GM19035 (cell line): ENCODE measurements at regions not wholly inside any gene's neighbourhood (a gene's known extent, or its start where the extent isn't known, plus 50 kb on each side); places are given as distances from the start of the nearest gene placed in this dataset.
"Not testable (repeated sequence)": the region's sequence is repeated elsewhere in the genome, so short reads cannot be mapped to it uniquely, and the experiment has no call there.

Source experiments
- ATAC-seq: cut with Tn5 transposase; IDR thresholded peaks from one replicate; pipeline ENCODE4 v1.9.1; 2021; ENCODE audit not compliant: unreplicated experiment

- ATAC-seq, result no peak
Measured at GRCh38 chr15:59835776-59836175, 146.7 kb upstream of the BNIP2 start.

- ATAC-seq, result no peak
Measured at GRCh38 chr15:59834528-59834927, 145.4 kb upstream of the BNIP2 start.

- no peak for ATAC-seq
Measured at GRCh38 chr15:59833366-59833765, 144.2 kb upstream of the BNIP2 start.

GRCh38 chr15:59830873-59831272 lies 141.8 kb upstream of the BNIP2 start:
- ATAC-seq, result no peak

GRCh38 chr15:59830098-59830497 lies 141.0 kb upstream of the BNIP2 start:
- ATAC-seq, result no peak

- ATAC-seq, result no peak
Measured at GRCh38 chr15:59828861-59829260, 139.7 kb upstream of the BNIP2 start.

- ATAC-seq, result no peak
Measured at GRCh38 chr15:59828263-59828662, 139.1 kb upstream of the BNIP2 start.

GRCh38 chr15:59825901-59826300 lies 136.8 kb upstream of the BNIP2 start:
- no peak for ATAC-seq

GRCh38 chr15:59821286-59821685 lies 132.2 kb upstream of the BNIP2 start:
- no peak for ATAC-seq

- no peak for ATAC-seq
Measured at GRCh38 chr15:59819092-59819491, 130.0 kb upstream of the BNIP2 start.

GRCh38 chr15:59818336-59818735 lies 129.2 kb upstream of the BNIP2 start:
- no peak for ATAC-seq

- ATAC-seq, result no peak
Measured at GRCh38 chr15:59817834-59818233, 128.7 kb upstream of the BNIP2 start.

GRCh38 chr15:59817053-59817452 lies 127.9 kb upstream of the BNIP2 start:
- ATAC-seq, result no peak

- ATAC-seq, result no peak
Measured at GRCh38 chr15:59814409-59814808, 125.3 kb upstream of the BNIP2 start.

- no peak for ATAC-seq
Measured at GRCh38 chr15:59812889-59813288, 123.8 kb upstream of the BNIP2 start.

GRCh38 chr15:59812250-59812870 lies 123.2 kb upstream of the BNIP2 start:
- no peak for ATAC-seq

- not testable (repeated sequence) for ATAC-seq
Measured at GRCh38 chr15:59803293-59803966, 114.3 kb upstream of the BNIP2 start.

- no peak for ATAC-seq
Measured at GRCh38 chr15:59801649-59802048, 112.5 kb upstream of the BNIP2 start.

GRCh38 chr15:59798605-59798917 lies 109.4 kb upstream of the BNIP2 start:
- no peak for ATAC-seq

- ATAC-seq, result peak; percentile 65
Measured at GRCh38 chr15:59797756-59798604, 108.9 kb upstream of the BNIP2 start.

- no peak for ATAC-seq
Measured at GRCh38 chr15:59794229-59794886, 105.2 kb upstream of the BNIP2 start.

- no peak for ATAC-seq
Measured at GRCh38 chr15:59792359-59792758, 103.2 kb upstream of the BNIP2 start.
